GM12878 (cell line): ENCODE measurements at regions not wholly inside any gene's neighbourhood (a gene's known extent, or its start where the extent isn't known, plus 50 kb on each side); places are given as distances from the start of the nearest gene placed in this dataset.

ENCODE experiments used
- ATF2 ChIP-seq: IDR thresholded peaks from 2 replicates; pipeline ENCODE4 v1.6.1; 2012; ENCODE audit warnings: low read length, inconsistent platforms
- CTCF ChIP-seq, 3 experiments: IDR thresholded peaks in 2 of 3; conservative IDR thresholded peaks in 1 of 3; 2 replicates each; pipeline ENCODE4 v1.5.1; 2011; ENCODE audit warnings: low read depth in 3 of 3, low read length in 3 of 3, mild to moderate bottlenecking in 3 of 3, control low read depth in 2 of 3, moderate library complexity in 2 of 3, inconsistent platforms in 1 of 3, mixed read lengths in 1 of 3; ENCODE audit not compliant: control insufficient read depth in 2 of 3, insufficient read depth in 1 of 3; ENCODE audit errors: extremely low read depth in 1 of 3
- LARP7 ChIP-seq: fragments of 450-650 bp; IDR thresholded peaks from 2 replicates; pipeline ENCODE4 v1.6.1; 2017; ENCODE audit warnings: mild to moderate bottlenecking
- NFXL1 ChIP-seq: fragments of 450-650 bp; IDR thresholded peaks from 2 replicates; pipeline ENCODE4 v1.6.1; 2017; ENCODE audit warnings: antibody characterized with exemption, mild to moderate bottlenecking, borderline replicate concordance
- NFYB ChIP-seq: IDR thresholded peaks from 2 replicates; pipeline ENCODE4 v1.6.1; 2011; ENCODE audit warnings: low read depth, mild to moderate bottlenecking, low read length, improper control_type of control experiment, moderate library complexity; ENCODE audit not compliant: insufficient read depth
- SREBF2 ChIP-seq: IDR thresholded peaks from 2 replicates; pipeline ENCODE4 v1.6.1; 2012; ENCODE audit warnings: mild to moderate bottlenecking, low read length
- TBL1XR1 ChIP-seq: IDR thresholded peaks from 2 replicates; pipeline ENCODE4 v1.6.1; 2012; ENCODE audit warnings: low read depth, low read length, improper control_type of control experiment
- USF2 ChIP-seq: IDR thresholded peaks from 2 replicates; pipeline ENCODE4 v1.6.1; 2011; ENCODE audit warnings: low read depth, low read length, improper control_type of control experiment, borderline replicate concordance
- ZNF274 ChIP-seq: IDR thresholded peaks from one replicate; pipeline ENCODE4 v1.8.0; 2011; ENCODE audit not compliant: insufficient read length, insufficient read depth
- ZNF687 ChIP-seq: fragments of 450-650 bp; IDR thresholded peaks from 2 replicates; pipeline ENCODE4 v1.6.1; 2017; ENCODE audit warnings: mild to moderate bottlenecking, moderate library complexity

GRCh38 chr17:52227926-52228325 is 69.4 kb upstream of the CA10 start:
- TF ChIP-seq CTCF (IDR thresholded peaks at IDR 0.05 in 2 of 3, conservative IDR thresholded peaks at IDR 0.05 in 1 of 3; ENCODE audit: control insufficient read depth in 2 of 3, extremely low read depth in 1 of 3, insufficient read depth in 1 of 3, low read depth in 3 of 3, low read length in 3 of 3) (no peak), NFYB (no peak), LARP7 (no peak), ATF2 (no peak), ZNF687 (no peak), SREBF2 (no peak), TBL1XR1 (no peak), NFXL1 (no peak), USF2 (no peak), ZNF274 (no peak)
